ENCODE measurements at regions not wholly inside any gene's neighbourhood (a gene's known extent, or its start where the extent isn't known, plus 50 kb on each side); places are given as distances from the start of the nearest gene placed in this dataset.

DNA sequence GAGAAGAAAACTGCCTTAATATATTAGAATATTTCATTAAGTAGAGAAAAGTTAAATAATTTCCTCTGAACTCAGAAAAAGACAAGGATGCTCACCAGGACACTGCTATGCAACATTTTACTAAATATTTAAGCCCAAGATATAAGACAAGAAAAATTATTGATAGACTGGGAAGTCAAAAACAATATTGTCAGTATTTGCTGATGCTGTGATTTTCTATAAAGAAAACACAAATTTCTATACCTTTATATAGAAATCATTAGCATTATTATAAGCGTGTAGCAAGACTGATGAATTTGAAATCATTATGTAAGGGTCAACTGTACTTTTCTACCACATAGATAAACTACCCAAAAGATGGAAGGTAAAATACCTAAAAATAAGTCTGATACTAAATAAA is 451.0 kb downstream of the RNF144A start:
- Histone ChIP-seq H3K18ac (ENCODE audit: low read length) (no peak overlapping the region), H3K27ac (replicated peaks; ENCODE audit: low read length) (no peak overlapping the region), H3K4me3 (ENCODE audit: low read length in 2 of 2) (no peak overlapping the region), H3K36me3 (replicated peaks in 1 of 2; ENCODE audit: control insufficient read depth in 2 of 2, insufficient read depth in 2 of 2, low read length in 2 of 2) (no peaks in the 10 kb centered on the region), H3K23ac (ENCODE audit: low read depth, low read length, poor library complexity) (no peak overlapping the region), H3K4me1 (ENCODE audit: control insufficient read depth in 2 of 2, insufficient read depth in 1 of 2, low read depth in 1 of 2, low read length in 2 of 2) (no peaks in the 10 kb centered on the region), H2BK15ac (ENCODE audit: low read length) (no peak overlapping the region), H3K14ac (ENCODE audit: low read length) (no peak overlapping the region), H3K4ac (ENCODE audit: low read length) (no peak overlapping the region), H3K9me3 (replicated peaks in 1 of 2; ENCODE audit: control insufficient read depth in 2 of 2, insufficient read depth in 1 of 2, low read depth in 1 of 2, low read length in 2 of 2) (peaks cover 4 to 6% of the 10 kb centered on the region in 2 donors), H2BK5ac (ENCODE audit: low read length) (no peak overlapping the region), H3K9ac (ENCODE audit: low read depth, low read length, poor library complexity) (no peak overlapping the region), H2AK5ac (ENCODE audit: low read depth, low read length) (no peak overlapping the region), H4K91ac (ENCODE audit: low read depth, low read length, poor library complexity) (no peak overlapping the region), H4K8ac (ENCODE audit: low read depth, low read length) (no peak overlapping the region), H3K4me2 (ENCODE audit: insufficient read depth, low read length, poor library complexity, severe bottlenecking) (no peak overlapping the region), H2BK120ac (ENCODE audit: low read depth, low read length) (no peak overlapping the region), H3K79me1 (ENCODE audit: low read depth, low read length) (no peaks in the 10 kb centered on the region), H2BK12ac (ENCODE audit: low read length) (no peak overlapping the region), H3K27me3 (ENCODE audit: control insufficient read depth in 3 of 3, insufficient read depth in 3 of 3, low read depth in 1 of 3, low read length in 3 of 3) (no peaks in the 10 kb centered on the region), H2AFZ (ENCODE audit: low read length) (no peak overlapping the region)
- no peak for DNase-seq (ENCODE audit: low spot score)
- WGBS, 2 donors (ENCODE audit: extremely low coverage in 2 of 2, insufficient read length in 2 of 2, insufficient replicate concordance in 1 of 2): no CpG with 5 or more reads among the region's 1 CpG

DNA sequence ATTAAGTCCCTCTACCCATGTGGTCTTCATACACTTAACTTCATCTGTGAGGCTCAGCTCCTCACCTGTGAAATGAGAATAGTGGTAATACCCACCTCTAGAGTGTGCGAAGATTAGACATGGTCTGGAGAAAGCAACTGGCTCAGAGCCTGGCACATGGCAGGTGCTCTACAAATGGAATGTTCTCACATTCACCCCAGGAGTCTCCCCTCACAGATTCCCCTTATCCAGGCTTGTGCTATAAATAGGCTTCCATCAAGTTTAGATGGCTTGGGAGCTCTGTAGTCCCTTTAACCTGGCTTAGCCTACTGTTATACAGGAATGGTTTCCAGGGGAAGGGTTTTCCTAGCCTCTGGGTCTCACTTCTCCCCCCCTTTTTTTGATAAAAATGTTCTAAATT is 455.9 kb downstream of the RNF144A start:
- H3K9ac ChIP-seq (ENCODE audit: low read depth, low read length, poor library complexity): no peak overlapping the region
- H3K27ac ChIP-seq (replicated peaks; ENCODE audit: low read length): no peak overlapping the region
- H3K36me3 ChIP-seq (replicated peaks in 1 of 2; ENCODE audit: control insufficient read depth in 2 of 2, insufficient read depth in 2 of 2, low read length in 2 of 2): no peaks in the 10 kb centered on the region
- WGBS, 2 donors (ENCODE audit: extremely low coverage in 2 of 2, insufficient read length in 2 of 2, insufficient replicate concordance in 1 of 2): no CpG with 5 or more reads among the region's 1 CpG
- H3K4me2 ChIP-seq (ENCODE audit: insufficient read depth, low read length, poor library complexity, severe bottlenecking): no peak overlapping the region
- H2BK12ac ChIP-seq (ENCODE audit: low read length): no peak overlapping the region
- H2BK120ac ChIP-seq (ENCODE audit: low read depth, low read length): no peak overlapping the region
- H3K4ac ChIP-seq (ENCODE audit: low read length): no peak overlapping the region
- H3K9me3 ChIP-seq (replicated peaks in 1 of 2; ENCODE audit: control insufficient read depth in 2 of 2, insufficient read depth in 1 of 2, low read depth in 1 of 2, low read length in 2 of 2): peaks cover 4 to 6% of the 10 kb centered on the region in 2 donors
- no peaks in the 10 kb centered on the region for H3K79me1 ChIP-seq (ENCODE audit: low read depth, low read length)
- no peaks in the 10 kb centered on the region for H3K27me3 ChIP-seq (ENCODE audit: control insufficient read depth in 3 of 3, insufficient read depth in 3 of 3, low read depth in 1 of 3, low read length in 3 of 3)
- no peak overlapping the region for H3K18ac ChIP-seq (ENCODE audit: low read length)
- no peak overlapping the region for H2BK5ac ChIP-seq (ENCODE audit: low read length)
- no peak overlapping the region for H4K8ac ChIP-seq (ENCODE audit: low read depth, low read length)
- H3K4me3 ChIP-seq (ENCODE audit: low read length in 2 of 2): no peak overlapping the region
- H4K91ac ChIP-seq (ENCODE audit: low read depth, low read length, poor library complexity): no peak overlapping the region
- no peak overlapping the region for H2BK15ac ChIP-seq (ENCODE audit: low read length)
- no peak for DNase-seq (ENCODE audit: low spot score)
- no peak overlapping the region for H3K23ac ChIP-seq (ENCODE audit: low read depth, low read length, poor library complexity)
- H2AFZ ChIP-seq (ENCODE audit: low read length): no peak overlapping the region
- no peak overlapping the region for H3K14ac ChIP-seq (ENCODE audit: low read length)
- H2AK5ac ChIP-seq (ENCODE audit: low read depth, low read length): no peak overlapping the region
- peaks cover 0 to 6% of the 10 kb centered on the region in 2 donors for H3K4me1 ChIP-seq (ENCODE audit: control insufficient read depth in 2 of 2, insufficient read depth in 1 of 2, low read depth in 1 of 2, low read length in 2 of 2)

DNA sequence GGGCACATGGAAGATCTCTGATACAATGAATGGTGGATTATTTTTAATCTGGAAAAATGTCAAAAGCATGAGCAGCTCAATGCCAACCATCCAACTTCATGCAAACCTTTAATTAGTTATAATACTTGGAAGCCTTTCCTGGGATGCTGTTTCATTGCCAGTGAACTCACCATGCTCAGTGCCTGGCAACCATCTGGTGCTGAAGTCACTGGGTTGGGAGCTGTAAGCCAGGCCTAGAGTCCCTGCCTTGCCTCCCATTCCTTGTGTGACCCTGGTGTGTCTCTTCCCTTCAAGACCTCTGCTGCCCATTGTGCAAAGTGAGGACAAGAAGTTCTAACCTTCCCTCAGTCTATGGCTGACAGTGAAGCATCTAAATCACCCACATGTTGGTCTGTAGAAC is 458.7 kb downstream of the RNF144A start:
- no peak for DNase-seq (ENCODE audit: low spot score)
- Histone ChIP-seq H3K27me3 (ENCODE audit: control insufficient read depth in 3 of 3, insufficient read depth in 3 of 3, low read depth in 1 of 3, low read length in 3 of 3) (no peaks in the 10 kb centered on the region), H4K91ac (ENCODE audit: low read depth, low read length, poor library complexity) (no peak overlapping the region), H3K4me2 (ENCODE audit: insufficient read depth, low read length, poor library complexity, severe bottlenecking) (no peak overlapping the region), H2BK5ac (ENCODE audit: low read length) (no peak overlapping the region), H3K14ac (ENCODE audit: low read length) (no peak overlapping the region), H2BK120ac (ENCODE audit: low read depth, low read length) (no peak overlapping the region), H3K9me3 (replicated peaks in 1 of 2; ENCODE audit: control insufficient read depth in 2 of 2, insufficient read depth in 1 of 2, low read depth in 1 of 2, low read length in 2 of 2) (no peaks in the 10 kb centered on the region), H3K4ac (ENCODE audit: low read length) (no peak overlapping the region), H3K79me1 (ENCODE audit: low read depth, low read length) (no peaks in the 10 kb centered on the region), H3K36me3 (replicated peaks in 1 of 2; ENCODE audit: control insufficient read depth in 2 of 2, insufficient read depth in 2 of 2, low read length in 2 of 2) (no peaks in the 10 kb centered on the region), H3K27ac (replicated peaks; ENCODE audit: low read length) (no peak overlapping the region), H3K18ac (ENCODE audit: low read length) (no peak overlapping the region), H3K9ac (ENCODE audit: low read depth, low read length, poor library complexity) (no peak overlapping the region), H3K4me3 (ENCODE audit: low read length in 2 of 2) (no peak overlapping the region), H3K4me1 (ENCODE audit: control insufficient read depth in 2 of 2, insufficient read depth in 1 of 2, low read depth in 1 of 2, low read length in 2 of 2) (peaks cover 0 to 6% of the 10 kb centered on the region in 2 donors), H2AK5ac (ENCODE audit: low read depth, low read length) (no peak overlapping the region), H2BK15ac (ENCODE audit: low read length) (no peak overlapping the region), H2AFZ (ENCODE audit: low read length) (no peak overlapping the region), H3K23ac (ENCODE audit: low read depth, low read length, poor library complexity) (no peak overlapping the region), H2BK12ac (ENCODE audit: low read length) (no peak overlapping the region), H4K8ac (ENCODE audit: low read depth, low read length) (no peak overlapping the region)

DNA sequence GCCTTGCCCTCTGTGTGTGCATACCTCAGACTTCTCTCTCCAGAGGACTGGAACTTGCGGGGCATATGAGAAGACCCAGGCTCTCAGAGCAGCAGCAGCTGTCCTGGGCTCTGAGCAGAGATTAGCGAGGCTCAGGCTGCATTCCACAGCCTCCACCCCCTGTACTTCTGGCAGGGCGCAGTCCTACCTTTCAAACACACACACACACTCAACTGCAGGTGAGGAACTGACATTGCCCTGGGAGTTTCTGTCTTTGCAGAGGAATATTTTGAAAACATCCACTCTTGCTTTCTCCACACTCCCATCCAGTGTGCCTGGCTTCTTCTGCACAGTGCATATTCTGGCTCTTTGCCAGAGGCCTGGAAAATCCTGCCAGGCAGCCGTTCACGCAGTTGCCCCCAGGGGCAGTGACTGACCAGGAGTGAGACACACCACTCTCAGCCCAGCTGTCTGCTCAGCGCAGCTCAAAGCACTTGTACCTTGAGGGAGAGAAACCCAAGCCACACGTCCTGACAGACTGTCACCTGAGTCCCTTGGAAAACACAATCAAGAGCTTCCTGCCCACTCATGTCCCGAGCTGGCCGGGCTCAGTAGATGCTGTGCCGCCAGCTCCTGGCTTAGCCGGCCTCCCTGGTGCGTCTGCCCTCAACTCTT is 460.8 kb downstream of the RNF144A start:
- no peaks in the 10 kb centered on the region for H3K27me3 ChIP-seq (ENCODE audit: control insufficient read depth in 3 of 3, insufficient read depth in 3 of 3, low read depth in 1 of 3, low read length in 3 of 3)
- H3K4me2 ChIP-seq (ENCODE audit: insufficient read depth, low read length, poor library complexity, severe bottlenecking): no peak overlapping the region
- no peak overlapping the region for H3K14ac ChIP-seq (ENCODE audit: low read length)
- H3K27ac ChIP-seq (replicated peaks; ENCODE audit: low read length): no peak overlapping the region
- no peak overlapping the region for H2BK15ac ChIP-seq (ENCODE audit: low read length)
- no peak overlapping the region for H3K4me3 ChIP-seq (ENCODE audit: low read length in 2 of 2)
- peak overlapping the region; percentile 5 for H3K18ac ChIP-seq (ENCODE audit: low read length)
- peaks cover 0 to 9% of the 10 kb centered on the region in 2 donors for H3K4me1 ChIP-seq (ENCODE audit: control insufficient read depth in 2 of 2, insufficient read depth in 1 of 2, low read depth in 1 of 2, low read length in 2 of 2)
- H3K36me3 ChIP-seq (replicated peaks in 1 of 2; ENCODE audit: control insufficient read depth in 2 of 2, insufficient read depth in 2 of 2, low read length in 2 of 2): no peaks in the 10 kb centered on the region
- no peak overlapping the region for H4K8ac ChIP-seq (ENCODE audit: low read depth, low read length)
- H3K23ac ChIP-seq (ENCODE audit: low read depth, low read length, poor library complexity): no peak overlapping the region
- H3K9me3 ChIP-seq (replicated peaks in 1 of 2; ENCODE audit: control insufficient read depth in 2 of 2, insufficient read depth in 1 of 2, low read depth in 1 of 2, low read length in 2 of 2): no peaks in the 10 kb centered on the region
- WGBS, 2 donors (ENCODE audit: extremely low coverage in 2 of 2, insufficient read length in 2 of 2, insufficient replicate concordance in 1 of 2): no CpG with 5 or more reads among the region's 12 CpGs
- no peak for DNase-seq (ENCODE audit: low spot score)
- no peak overlapping the region for H3K9ac ChIP-seq (ENCODE audit: low read depth, low read length, poor library complexity)
- no peak overlapping the region for H3K4ac ChIP-seq (ENCODE audit: low read length)
- H2BK12ac ChIP-seq (ENCODE audit: low read length): no peak overlapping the region
- no peak overlapping the region for H4K91ac ChIP-seq (ENCODE audit: low read depth, low read length, poor library complexity)
- H3K79me1 ChIP-seq (ENCODE audit: low read depth, low read length): no peaks in the 10 kb centered on the region
- no peak overlapping the region for H2BK5ac ChIP-seq (ENCODE audit: low read length)
- no peak overlapping the region for H2AFZ ChIP-seq (ENCODE audit: low read length)
- H2AK5ac ChIP-seq (ENCODE audit: low read depth, low read length): no peak overlapping the region
- no peak overlapping the region for H2BK120ac ChIP-seq (ENCODE audit: low read depth, low read length)

Measured in neuronal stem cell (in vitro differentiated cells).